WTC11 (cell line): ENCODE measurements at regions not wholly inside any gene's neighbourhood (a gene's known extent, or its start where the extent isn't known, plus 50 kb on each side); places are given as distances from the start of the nearest gene placed in this dataset.

Experiments
- ATAC-seq: fragments of 200-7000 bp; cut with Tn5 transposase; 2 replicates; pipeline ENCODE4 v1.10.0; 2021; ENCODE audit warnings: mild to moderate bottlenecking, moderate library complexity
- CTCF ChIA-PET: fragments of 300-600 bp; sonication (Branson Sonifier 250); formaldehyde crosslinking; loops from one replicate; lab custom pipeline; 2021; ENCODE audit warnings: antibody characterized with exemption; lab: Charles Lee
- POLR2A ChIA-PET: fragments of 350-600 bp; sonication (Branson Sonifier 250); formaldehyde crosslinking; loops from one replicate; lab custom pipeline; 2021; ENCODE audit warnings: antibody characterized with exemption; lab: Charles Lee
- DNase-seq: peaks from one replicate; pipeline ENCODE4 v3.0.0; 2021; ENCODE audit warnings: low spot score
- H3K27ac Mint-ChIP-seq: 2 replicates; pipeline ENCODE4 v1.8.0; 2021; ENCODE audit warnings: mixed read lengths
- H3K27me3 Mint-ChIP-seq: 2 replicates; pipeline ENCODE4 v1.8.0; 2021; ENCODE audit warnings: low read depth, mild to moderate bottlenecking, moderate library complexity, mixed read lengths
- H3K36me3 Mint-ChIP-seq: 2 replicates; pipeline ENCODE4 v1.8.0; 2021; ENCODE audit warnings: mixed read lengths
- H3K4me1 Mint-ChIP-seq: 2 replicates; pipeline ENCODE4 v1.8.0; 2022; ENCODE audit warnings: mixed read lengths
- H3K4me3 Mint-ChIP-seq: 2 replicates; pipeline ENCODE4 v1.8.0; 2021; ENCODE audit warnings: mild to moderate bottlenecking, moderate library complexity, mixed read lengths
- H3K9me3 Mint-ChIP-seq: 2 replicates; pipeline ENCODE4 v1.8.0; 2021; ENCODE audit warnings: mixed read lengths
- ESRRA ChIP-seq: sonication (generic); formaldehyde crosslinking; IDR thresholded peaks from 2 replicates; pipeline ENCODE4 v1.8.1; 2022; ENCODE audit warnings: mild to moderate bottlenecking, missing genetic modification reagents, borderline replicate concordance
- FOXJ3 ChIP-seq: sonication (generic); formaldehyde crosslinking; IDR thresholded peaks from 2 replicates; pipeline ENCODE4 v1.9.0; 2021; ENCODE audit warnings: missing genetic modification reagents, mild to moderate bottlenecking, borderline replicate concordance
- FOXP1 ChIP-seq: sonication (generic); formaldehyde crosslinking; IDR thresholded peaks from 2 replicates; pipeline ENCODE4 v1.8.0; 2022; ENCODE audit warnings: missing genetic modification reagents, mild to moderate bottlenecking, moderate library complexity, borderline replicate concordance
- MYBL2 ChIP-seq: sonication (generic); formaldehyde crosslinking; IDR thresholded peaks from 2 replicates; pipeline ENCODE4 v1.8.1; 2023; ENCODE audit warnings: mild to moderate bottlenecking, moderate library complexity, missing genetic modification reagents
- NR3C1 ChIP-seq: sonication (generic); formaldehyde crosslinking; conservative IDR thresholded peaks from 2 replicates; pipeline ENCODE4 v1.8.1; 2023; ENCODE audit warnings: low read depth, mild to moderate bottlenecking, missing genetic modification reagents
- TEAD1 ChIP-seq: sonication (generic); formaldehyde crosslinking; IDR thresholded peaks from 2 replicates; pipeline ENCODE4 v1.8.0; 2022; ENCODE audit warnings: mild to moderate bottlenecking, missing genetic modification reagents
- TP53 ChIP-seq: sonication (generic); formaldehyde crosslinking; IDR thresholded peaks from 2 replicates; pipeline ENCODE4 v1.8.1; 2023; ENCODE audit warnings: mild to moderate bottlenecking, missing genetic modification reagents
- ZNF121 ChIP-seq: sonication (generic); formaldehyde crosslinking; IDR thresholded peaks from 2 replicates; pipeline ENCODE4 v1.8.0; 2023; ENCODE audit warnings: missing genetic modification reagents
- ZNF219 ChIP-seq: sonication (generic); formaldehyde crosslinking; IDR thresholded peaks from 2 replicates; pipeline ENCODE4 v1.8.0; 2023; ENCODE audit warnings: missing genetic modification reagents, mild to moderate bottlenecking, borderline replicate concordance
- TF ChIP-seq, protein P1 (sequence below): sonication (generic); formaldehyde crosslinking; IDR thresholded peaks from 2 replicates; pipeline ENCODE4 v1.8.0; 2022; ENCODE audit warnings: missing genetic modification reagents
- TF ChIP-seq, protein P2 (sequence below): sonication (generic); formaldehyde crosslinking; IDR thresholded peaks from 2 replicates; pipeline ENCODE4 v1.8.1; 2023; ENCODE audit warnings: mild to moderate bottlenecking, missing genetic modification reagents
- TF ChIP-seq, protein P3 (sequence below): fragments of 250-450 bp; sonication (Bioruptor Pico); IDR thresholded peaks from 2 replicates; pipeline ENCODE4 v1.9.0; 2021; ENCODE audit warnings: mild to moderate bottlenecking, borderline replicate concordance
- TF ChIP-seq, protein P4 (sequence below): sonication (generic); formaldehyde crosslinking; IDR thresholded peaks from 2 replicates; pipeline ENCODE4 v1.8.1; 2023; ENCODE audit warnings: mild to moderate bottlenecking, missing genetic modification reagents, moderate library complexity
- TF ChIP-seq, protein P5 (sequence below): sonication (generic); formaldehyde crosslinking; IDR thresholded peaks from 2 replicates; pipeline ENCODE4 v1.8.0; 2022; ENCODE audit warnings: mild to moderate bottlenecking, missing genetic modification reagents
- TF ChIP-seq, protein P6 (sequence below): sonication (generic); formaldehyde crosslinking; IDR thresholded peaks from 2 replicates; pipeline ENCODE4 v1.8.0; 2022; ENCODE audit warnings: mild to moderate bottlenecking, missing genetic modification reagents
- TF ChIP-seq, protein P7 (sequence below): sonication (generic); formaldehyde crosslinking; IDR thresholded peaks from 2 replicates; pipeline ENCODE4 v1.8.0; 2023; ENCODE audit warnings: missing genetic modification reagents
- TF ChIP-seq, protein P8 (sequence below): sonication (generic); formaldehyde crosslinking; IDR thresholded peaks from 2 replicates; pipeline ENCODE4 v1.8.1; 2022; ENCODE audit warnings: low read depth, missing genetic modification reagents, borderline replicate concordance
- TF ChIP-seq, protein P9 (sequence below): sonication (generic); formaldehyde crosslinking; IDR thresholded peaks from 2 replicates; pipeline ENCODE4 v1.8.1; 2023; ENCODE audit warnings: mild to moderate bottlenecking, moderate library complexity, missing genetic modification reagents

DNA sequence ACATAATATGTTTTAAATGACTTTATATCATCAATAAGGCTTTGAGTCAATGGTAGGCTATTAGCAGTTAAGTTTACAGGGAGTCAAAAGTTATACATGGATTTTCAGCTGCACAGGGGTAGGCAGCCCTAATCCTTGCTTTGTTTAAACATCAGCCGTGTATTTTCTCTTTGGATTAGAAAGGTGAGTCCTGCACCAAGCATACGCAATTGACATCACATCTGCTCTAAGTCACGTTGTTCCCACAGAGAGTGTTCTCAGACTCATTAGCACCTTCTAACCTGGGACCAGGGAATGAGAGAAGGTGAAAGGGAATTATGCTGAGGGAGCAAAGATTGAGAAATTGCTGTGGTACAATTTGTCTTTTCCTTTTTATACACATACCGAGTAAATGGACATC, 148.6 kb upstream of the ZNF804B start:
- Mint-ChIP-seq H3K36me3 (no peaks in the 10 kb centered on the region), H3K27ac (no peak overlapping the region), H3K4me3 (no peak overlapping the region), H3K9me3 (peaks cover 7% of the 10 kb centered on the region; the same call in 1 of the 2 replicates), H3K27me3 (no peaks in the 10 kb centered on the region)
- ATAC-seq (no peak), DNase-seq (no peak)
- POLR2A ChIA-PET, result no interaction called here
- TF ChIP-seq, protein P1, sequence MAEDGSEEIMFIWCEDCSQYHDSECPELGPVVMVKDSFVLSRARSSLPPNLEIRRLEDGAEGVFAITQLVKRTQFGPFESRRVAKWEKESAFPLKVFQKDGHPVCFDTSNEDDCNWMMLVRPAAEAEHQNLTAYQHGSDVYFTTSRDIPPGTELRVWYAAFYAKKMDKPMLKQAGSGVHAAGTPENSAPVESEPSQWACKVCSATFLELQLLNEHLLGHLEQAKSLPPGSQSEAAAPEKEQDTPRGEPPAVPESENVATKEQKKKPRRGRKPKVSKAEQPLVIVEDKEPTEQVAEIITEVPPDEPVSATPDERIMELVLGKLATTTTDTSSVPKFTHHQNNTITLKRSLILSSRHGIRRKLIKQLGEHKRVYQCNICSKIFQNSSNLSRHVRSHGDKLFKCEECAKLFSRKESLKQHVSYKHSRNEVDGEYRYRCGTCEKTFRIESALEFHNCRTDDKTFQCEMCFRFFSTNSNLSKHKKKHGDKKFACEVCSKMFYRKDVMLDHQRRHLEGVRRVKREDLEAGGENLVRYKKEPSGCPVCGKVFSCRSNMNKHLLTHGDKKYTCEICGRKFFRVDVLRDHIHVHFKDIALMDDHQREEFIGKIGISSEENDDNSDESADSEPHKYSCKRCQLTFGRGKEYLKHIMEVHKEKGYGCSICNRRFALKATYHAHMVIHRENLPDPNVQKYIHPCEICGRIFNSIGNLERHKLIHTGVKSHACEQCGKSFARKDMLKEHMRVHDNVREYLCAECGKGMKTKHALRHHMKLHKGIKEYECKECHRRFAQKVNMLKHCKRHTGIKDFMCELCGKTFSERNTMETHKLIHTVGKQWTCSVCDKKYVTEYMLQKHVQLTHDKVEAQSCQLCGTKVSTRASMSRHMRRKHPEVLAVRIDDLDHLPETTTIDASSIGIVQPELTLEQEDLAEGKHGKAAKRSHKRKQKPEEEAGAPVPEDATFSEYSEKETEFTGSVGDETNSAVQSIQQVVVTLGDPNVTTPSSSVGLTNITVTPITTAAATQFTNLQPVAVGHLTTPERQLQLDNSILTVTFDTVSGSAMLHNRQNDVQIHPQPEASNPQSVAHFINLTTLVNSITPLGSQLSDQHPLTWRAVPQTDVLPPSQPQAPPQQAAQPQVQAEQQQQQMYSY (CRISPR knock-in tag), result no peak
- TF ChIP-seq, protein P2, sequence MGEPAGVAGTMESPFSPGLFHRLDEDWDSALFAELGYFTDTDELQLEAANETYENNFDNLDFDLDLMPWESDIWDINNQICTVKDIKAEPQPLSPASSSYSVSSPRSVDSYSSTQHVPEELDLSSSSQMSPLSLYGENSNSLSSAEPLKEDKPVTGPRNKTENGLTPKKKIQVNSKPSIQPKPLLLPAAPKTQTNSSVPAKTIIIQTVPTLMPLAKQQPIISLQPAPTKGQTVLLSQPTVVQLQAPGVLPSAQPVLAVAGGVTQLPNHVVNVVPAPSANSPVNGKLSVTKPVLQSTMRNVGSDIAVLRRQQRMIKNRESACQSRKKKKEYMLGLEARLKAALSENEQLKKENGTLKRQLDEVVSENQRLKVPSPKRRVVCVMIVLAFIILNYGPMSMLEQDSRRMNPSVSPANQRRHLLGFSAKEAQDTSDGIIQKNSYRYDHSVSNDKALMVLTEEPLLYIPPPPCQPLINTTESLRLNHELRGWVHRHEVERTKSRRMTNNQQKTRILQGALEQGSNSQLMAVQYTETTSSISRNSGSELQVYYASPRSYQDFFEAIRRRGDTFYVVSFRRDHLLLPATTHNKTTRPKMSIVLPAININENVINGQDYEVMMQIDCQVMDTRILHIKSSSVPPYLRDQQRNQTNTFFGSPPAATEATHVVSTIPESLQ, result no peak
- TF ChIP-seq, protein P3, sequence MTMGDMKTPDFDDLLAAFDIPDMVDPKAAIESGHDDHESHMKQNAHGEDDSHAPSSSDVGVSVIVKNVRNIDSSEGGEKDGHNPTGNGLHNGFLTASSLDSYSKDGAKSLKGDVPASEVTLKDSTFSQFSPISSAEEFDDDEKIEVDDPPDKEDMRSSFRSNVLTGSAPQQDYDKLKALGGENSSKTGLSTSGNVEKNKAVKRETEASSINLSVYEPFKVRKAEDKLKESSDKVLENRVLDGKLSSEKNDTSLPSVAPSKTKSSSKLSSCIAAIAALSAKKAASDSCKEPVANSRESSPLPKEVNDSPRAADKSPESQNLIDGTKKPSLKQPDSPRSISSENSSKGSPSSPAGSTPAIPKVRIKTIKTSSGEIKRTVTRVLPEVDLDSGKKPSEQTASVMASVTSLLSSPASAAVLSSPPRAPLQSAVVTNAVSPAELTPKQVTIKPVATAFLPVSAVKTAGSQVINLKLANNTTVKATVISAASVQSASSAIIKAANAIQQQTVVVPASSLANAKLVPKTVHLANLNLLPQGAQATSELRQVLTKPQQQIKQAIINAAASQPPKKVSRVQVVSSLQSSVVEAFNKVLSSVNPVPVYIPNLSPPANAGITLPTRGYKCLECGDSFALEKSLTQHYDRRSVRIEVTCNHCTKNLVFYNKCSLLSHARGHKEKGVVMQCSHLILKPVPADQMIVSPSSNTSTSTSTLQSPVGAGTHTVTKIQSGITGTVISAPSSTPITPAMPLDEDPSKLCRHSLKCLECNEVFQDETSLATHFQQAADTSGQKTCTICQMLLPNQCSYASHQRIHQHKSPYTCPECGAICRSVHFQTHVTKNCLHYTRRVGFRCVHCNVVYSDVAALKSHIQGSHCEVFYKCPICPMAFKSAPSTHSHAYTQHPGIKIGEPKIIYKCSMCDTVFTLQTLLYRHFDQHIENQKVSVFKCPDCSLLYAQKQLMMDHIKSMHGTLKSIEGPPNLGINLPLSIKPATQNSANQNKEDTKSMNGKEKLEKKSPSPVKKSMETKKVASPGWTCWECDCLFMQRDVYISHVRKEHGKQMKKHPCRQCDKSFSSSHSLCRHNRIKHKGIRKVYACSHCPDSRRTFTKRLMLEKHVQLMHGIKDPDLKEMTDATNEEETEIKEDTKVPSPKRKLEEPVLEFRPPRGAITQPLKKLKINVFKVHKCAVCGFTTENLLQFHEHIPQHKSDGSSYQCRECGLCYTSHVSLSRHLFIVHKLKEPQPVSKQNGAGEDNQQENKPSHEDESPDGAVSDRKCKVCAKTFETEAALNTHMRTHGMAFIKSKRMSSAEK (CRISPR knock-in tag), result no peak
- TF ChIP-seq ZNF219 (no peak), TEAD1 (CRISPR knock-in tag) (no peak), ESRRA (no peak), NR3C1 (CRISPR knock-in tag) (no peak), FOXJ3 (CRISPR knock-in tag) (no peak)
- TF ChIP-seq, protein P4, sequence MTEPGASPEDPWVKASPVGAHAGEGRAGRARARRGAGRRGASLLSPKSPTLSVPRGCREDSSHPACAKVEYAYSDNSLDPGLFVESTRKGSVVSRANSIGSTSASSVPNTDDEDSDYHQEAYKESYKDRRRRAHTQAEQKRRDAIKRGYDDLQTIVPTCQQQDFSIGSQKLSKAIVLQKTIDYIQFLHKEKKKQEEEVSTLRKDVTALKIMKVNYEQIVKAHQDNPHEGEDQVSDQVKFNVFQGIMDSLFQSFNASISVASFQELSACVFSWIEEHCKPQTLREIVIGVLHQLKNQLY (CRISPR knock-in tag), result no peak
- TF ChIP-seq, protein P5, sequence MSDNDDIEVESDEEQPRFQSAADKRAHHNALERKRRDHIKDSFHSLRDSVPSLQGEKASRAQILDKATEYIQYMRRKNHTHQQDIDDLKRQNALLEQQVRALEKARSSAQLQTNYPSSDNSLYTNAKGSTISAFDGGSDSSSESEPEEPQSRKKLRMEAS (CRISPR knock-in tag), result no peak
- TF ChIP-seq, protein P6, sequence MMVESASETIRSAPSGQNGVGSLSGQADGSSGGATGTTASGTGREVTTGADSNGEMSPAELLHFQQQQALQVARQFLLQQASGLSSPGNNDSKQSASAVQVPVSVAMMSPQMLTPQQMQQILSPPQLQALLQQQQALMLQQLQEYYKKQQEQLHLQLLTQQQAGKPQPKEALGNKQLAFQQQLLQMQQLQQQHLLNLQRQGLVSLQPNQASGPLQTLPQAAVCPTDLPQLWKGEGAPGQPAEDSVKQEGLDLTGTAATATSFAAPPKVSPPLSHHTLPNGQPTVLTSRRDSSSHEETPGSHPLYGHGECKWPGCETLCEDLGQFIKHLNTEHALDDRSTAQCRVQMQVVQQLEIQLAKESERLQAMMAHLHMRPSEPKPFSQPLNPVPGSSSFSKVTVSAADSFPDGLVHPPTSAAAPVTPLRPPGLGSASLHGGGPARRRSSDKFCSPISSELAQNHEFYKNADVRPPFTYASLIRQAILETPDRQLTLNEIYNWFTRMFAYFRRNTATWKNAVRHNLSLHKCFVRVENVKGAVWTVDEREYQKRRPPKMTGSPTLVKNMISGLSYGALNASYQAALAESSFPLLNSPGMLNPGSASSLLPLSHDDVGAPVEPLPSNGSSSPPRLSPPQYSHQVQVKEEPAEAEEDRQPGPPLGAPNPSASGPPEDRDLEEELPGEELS (CRISPR knock-in tag), result no peak
- TF ChIP-seq, all 79 proteins: peak for 0
- CTCF ChIA-PET, result no interaction called here
- H3K4me1 Mint-ChIP-seq, result peaks cover 2% of the 10 kb centered on the region; the same call in 1 of the 2 replicates

DNA sequence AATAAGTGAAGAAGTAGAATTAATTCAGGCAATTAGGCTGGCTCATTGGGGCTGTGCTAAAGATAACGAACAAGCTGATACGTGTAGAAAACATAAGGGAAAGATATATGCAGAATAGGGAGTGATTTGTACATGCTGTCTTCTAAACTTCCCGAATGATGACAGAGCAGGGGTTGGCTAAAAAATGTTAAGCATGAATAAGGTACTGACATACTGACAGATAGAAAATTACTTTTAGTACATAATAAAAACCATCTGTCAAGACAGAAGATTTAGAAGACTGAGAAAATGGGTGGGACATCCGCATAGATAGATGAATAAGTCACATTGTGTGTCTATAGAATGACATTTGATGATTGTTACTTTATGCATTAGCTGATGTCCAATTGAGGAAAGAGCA, 158.8 kb upstream of the ZNF804B start:
- H3K4me1 Mint-ChIP-seq, result peaks cover 34% of the 10 kb centered on the region
- ChIA-PET CTCF (no interaction called here), POLR2A (no interaction called here)
- no peak overlapping the region for H3K4me3 Mint-ChIP-seq
- no peak for DNase-seq
- H3K27ac Mint-ChIP-seq, result no peak overlapping the region
- H3K9me3 Mint-ChIP-seq, result peaks cover 4% of the 10 kb centered on the region; the same call in 1 of the 2 replicates
- H3K36me3 Mint-ChIP-seq, result no peaks in the 10 kb centered on the region
- ATAC-seq, result no peak
- no peaks in the 10 kb centered on the region for H3K27me3 Mint-ChIP-seq
- TF ChIP-seq, protein P7, sequence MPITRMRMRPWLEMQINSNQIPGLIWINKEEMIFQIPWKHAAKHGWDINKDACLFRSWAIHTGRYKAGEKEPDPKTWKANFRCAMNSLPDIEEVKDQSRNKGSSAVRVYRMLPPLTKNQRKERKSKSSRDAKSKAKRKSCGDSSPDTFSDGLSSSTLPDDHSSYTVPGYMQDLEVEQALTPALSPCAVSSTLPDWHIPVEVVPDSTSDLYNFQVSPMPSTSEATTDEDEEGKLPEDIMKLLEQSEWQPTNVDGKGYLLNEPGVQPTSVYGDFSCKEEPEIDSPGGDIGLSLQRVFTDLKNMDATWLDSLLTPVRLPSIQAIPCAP (CRISPR knock-in tag), result no peak
- TF ChIP-seq, protein P8, sequence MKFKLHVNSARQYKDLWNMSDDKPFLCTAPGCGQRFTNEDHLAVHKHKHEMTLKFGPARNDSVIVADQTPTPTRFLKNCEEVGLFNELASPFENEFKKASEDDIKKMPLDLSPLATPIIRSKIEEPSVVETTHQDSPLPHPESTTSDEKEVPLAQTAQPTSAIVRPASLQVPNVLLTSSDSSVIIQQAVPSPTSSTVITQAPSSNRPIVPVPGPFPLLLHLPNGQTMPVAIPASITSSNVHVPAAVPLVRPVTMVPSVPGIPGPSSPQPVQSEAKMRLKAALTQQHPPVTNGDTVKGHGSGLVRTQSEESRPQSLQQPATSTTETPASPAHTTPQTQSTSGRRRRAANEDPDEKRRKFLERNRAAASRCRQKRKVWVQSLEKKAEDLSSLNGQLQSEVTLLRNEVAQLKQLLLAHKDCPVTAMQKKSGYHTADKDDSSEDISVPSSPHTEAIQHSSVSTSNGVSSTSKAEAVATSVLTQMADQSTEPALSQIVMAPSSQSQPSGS (CRISPR knock-in tag), result no peak
- no peak for TF ChIP-seq MYBL2 (CRISPR knock-in tag)
- no peak for TF ChIP-seq NR3C1 (CRISPR knock-in tag)
- TF ChIP-seq FOXP1, result no peak
- TF ChIP-seq TP53, result no peak
- no peak for TF ChIP-seq ZNF121 (CRISPR knock-in tag)
- TF ChIP-seq, protein P9, sequence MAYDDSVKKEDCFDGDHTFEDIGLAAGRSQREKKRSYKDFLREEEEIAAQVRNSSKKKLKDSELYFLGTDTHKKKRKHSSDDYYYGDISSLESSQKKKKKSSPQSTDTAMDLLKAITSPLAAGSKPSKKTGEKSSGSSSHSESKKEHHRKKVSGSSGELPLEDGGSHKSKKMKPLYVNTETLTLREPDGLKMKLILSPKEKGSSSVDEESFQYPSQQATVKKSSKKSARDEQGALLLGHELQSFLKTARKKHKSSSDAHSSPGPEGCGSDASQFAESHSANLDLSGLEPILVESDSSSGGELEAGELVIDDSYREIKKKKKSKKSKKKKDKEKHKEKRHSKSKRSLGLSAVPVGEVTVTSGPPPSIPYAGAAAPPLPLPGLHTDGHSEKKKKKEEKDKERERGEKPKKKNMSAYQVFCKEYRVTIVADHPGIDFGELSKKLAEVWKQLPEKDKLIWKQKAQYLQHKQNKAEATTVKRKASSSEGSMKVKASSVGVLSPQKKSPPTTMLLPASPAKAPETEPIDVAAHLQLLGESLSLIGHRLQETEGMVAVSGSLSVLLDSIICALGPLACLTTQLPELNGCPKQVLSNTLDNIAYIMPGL (CRISPR knock-in tag), result no peak
